HG03575 (cell line): ENCODE measurements at regions not wholly inside any gene's neighbourhood (a gene's known extent, or its start where the extent isn't known, plus 50 kb on each side); places are given as distances from the start of the nearest gene placed in this dataset.

ENCODE experiments used
- ATAC-seq: cut with Tn5 transposase; IDR thresholded peaks from one replicate; pipeline ENCODE4 v1.9.1; 2021; ENCODE audit not compliant: unreplicated experiment, insufficient number of reproducible peaks, low FRiP score; ENCODE audit errors: extremely low read depth

DNA sequence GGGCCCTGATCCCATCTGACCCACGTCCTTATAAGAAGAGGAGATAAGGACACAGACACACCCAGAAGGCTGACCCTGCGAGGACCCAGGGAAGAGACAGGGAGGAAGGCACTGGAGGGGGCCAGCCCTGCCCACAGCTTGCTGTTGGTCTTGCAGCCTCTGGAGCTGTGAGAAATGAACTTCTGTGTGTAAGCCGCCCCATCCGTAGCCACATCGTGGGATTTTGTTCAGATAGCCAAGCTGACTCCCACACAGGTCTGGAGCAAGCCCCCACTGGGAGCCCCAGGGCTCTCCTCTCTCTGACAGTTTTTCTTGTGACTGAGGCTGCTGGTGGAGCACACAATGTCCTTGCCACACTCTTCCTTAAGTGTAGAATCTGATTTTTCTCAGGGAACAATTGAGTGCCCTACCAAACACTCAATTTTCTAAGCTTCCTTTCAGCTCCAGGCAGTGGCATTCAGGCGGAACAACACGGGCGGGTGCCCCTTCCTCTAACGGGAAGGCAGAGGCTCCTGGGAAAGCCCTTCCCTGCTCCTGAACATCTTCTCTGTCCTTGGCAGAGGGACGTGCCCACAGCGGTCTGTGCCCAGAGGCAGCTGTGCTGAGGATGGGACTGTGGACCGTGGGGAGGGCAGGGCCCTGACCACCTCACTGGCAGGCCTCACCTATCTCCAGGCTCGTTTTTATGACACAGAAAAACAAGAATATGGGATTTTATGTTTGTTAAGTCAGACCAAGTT, 160.6 kb upstream of the SHH start:
- ATAC-seq, result no peak

DNA sequence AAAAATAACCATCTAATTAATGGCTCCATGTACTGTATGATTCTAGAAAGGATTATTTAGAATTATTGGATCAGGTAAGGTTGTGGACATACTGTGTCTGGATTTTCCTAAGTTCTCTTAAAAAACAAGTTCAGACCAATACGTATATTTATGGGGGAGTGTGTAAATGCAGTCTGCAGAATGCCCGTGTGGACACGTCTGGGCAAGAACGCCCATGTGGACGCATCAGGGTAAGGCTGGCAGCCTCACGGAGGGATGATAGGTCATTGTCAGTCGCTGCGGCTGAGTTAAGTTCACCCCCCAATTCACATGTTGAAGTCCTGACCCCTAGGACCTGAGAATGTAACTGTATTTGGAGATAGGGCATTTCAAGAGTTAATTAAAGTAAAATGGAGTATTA, 160.0 kb upstream of the SHH start:
- ATAC-seq, result no peak

DNA sequence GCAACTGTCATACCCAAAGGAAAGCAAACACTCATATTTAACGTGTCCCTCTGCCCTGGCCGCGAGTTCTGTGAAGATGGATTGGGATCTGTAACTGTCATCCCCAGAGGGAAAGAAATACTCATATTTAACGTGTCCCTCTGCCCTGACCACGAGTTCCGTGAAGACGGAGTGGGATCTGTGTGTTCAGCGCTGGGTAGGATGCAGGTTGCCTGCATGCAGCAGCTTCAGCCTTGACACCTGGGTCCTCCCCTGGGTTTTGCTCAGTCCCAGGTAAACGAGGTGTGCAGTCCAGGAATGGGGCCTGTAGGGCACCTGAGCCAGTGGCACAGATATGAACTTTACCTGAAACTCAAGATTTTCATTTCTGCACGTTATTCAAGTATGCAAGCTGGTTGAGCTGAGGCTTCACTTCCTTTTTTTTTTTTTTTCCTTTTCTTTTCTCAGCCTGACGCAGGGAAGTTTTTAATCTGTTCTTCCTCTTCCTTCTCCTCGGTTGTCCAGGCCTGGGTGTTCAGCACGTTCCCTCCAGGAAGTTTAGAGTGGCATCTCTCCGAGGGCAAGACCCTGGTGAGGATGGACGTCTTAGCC, 159.0 kb upstream of the SHH start:
- ATAC-seq, result no peak

GRCh38 chr7:155969192-155969929, 157.1 kb upstream of the SHH start:
- ATAC-seq, result no peak

GRCh38 chr7:155965010-155965409, 152.7 kb upstream of the SHH start:
- ATAC-seq, result no peak

GRCh38 chr7:155964543-155964942, 152.3 kb upstream of the SHH start:
- no peak for ATAC-seq

- ATAC-seq, result no peak
These were observed 151.5 kb upstream of the SHH start for GRCh38 chr7:155963771-155964195.

DNA sequence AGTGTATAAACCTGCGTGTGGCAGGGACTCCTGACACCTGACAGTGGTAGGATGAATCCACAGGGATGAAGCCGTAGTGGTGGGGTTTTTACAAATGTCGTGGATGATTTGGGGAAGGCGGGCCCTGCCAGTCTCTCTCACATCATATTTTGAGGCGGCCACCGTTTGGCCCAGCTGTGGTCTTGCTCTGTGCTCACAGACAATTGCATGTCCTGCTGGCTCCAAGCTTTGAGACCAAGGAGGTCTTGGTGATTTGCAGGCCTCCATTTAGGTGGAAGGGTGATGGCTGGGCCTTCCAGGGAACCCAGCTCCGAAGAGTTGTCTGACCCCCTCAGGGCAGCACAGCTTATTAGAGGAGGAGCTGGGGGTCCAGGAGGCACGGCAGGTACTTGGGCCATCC, 151.1 kb upstream of the SHH start:
- ATAC-seq, result no peak

DNA sequence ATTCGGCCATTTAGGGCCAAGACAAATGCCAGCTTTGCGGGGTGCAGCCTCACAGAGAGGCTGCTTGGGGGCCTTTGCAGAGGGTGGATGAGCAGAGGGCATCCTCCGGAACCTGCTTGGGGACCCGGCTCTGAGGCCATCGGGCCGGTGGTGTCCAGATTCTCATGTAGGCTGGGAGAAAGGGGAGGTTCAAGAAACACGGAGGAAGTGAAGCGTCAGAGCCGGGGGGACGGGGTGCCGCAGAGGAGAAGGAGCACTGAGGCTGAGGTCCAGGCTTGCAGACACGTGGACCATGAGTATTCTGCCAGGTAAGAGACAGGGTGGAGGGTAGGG, 150.7 kb upstream of the SHH start:
- ATAC-seq, result no peak

DNA sequence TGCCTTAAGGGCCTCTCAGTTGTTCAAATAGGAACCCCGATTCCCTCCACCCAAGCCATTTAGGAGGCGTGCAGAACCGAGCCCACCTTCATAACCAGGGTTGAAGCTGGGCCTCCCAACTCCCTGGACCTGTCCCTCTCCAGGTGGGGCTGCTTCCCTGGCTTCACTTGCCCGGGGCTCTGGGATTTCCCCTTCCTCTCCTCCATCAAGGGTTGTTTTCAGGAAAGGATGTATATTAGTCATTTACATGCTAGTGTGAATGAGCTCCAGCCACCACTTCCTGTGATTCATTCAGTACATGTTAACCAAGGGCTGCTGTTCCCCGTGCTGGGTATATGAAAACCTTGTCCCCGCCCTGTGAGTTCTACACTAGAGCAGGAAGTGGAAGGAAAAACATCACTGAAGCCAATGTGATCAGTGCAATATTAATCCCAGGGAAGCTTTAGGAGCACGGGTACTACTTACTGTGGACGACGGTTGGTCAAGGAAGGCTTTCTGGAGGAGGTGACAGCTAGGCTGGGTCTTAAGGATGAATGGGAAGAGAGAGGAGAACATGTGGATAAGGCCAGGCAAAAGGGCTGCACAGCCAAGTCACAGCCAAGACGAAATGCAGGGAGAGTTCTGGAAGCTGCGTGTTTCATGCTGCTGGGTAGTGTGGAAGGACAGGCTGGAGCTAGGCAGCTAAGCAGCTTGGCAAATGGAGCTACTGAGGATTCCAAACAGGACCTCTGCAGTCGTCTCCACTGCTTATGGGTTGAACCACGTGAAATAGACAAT, 150.1 kb upstream of the SHH start:
- ATAC-seq, result no peak

DNA sequence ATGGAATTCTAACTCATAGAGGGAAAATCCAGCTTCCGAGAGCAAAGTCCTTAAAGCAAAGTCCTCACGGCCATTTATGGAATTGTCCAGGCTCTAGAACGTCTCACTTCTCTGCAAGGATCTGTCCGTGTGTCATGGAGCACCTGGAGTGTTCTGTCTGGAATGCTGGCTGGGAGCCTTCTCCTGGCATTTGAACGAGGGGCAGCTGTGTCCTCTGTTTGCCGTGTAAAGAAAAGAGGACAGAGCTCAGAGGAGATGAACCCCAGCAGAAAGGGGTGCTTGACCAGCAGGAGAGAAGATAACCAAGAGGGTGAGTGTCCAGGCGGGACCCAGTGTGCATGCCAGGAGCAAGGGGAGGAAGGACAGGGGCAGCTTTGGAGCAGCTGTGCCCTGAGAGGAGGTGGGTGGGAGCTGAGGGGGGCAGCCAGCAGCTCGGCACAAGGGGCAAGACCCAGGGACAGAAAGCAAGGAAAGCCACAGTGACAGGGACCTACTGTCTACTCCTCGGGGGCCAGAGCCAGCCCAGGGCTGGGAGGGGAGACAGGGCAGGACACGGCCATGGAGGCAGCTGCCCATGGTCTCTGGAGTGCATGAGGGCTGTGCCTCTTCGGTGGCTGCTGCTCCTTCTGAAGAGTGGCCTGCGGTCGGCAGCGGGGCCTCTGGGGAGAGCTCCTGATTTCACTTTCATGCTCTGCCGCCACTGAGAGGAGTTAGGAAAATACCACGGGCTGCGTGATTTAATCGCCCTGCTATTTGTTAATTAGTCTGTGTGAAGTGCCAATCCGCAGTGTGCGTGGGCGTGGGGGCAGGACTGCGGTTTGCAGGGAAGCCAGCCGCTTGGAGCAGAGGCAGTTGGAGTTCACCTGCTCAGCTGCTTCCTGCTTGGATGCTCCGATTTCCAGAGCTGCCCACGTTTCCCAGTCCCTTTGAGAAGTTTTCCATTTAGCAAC, 149.3 kb upstream of the SHH start:
- ATAC-seq, result no peak

- no peak for ATAC-seq
These were observed 147.6 kb upstream of the SHH start for GRCh38 chr7:155959894-155960293.

GRCh38 chr7:155956977-155957376, 144.7 kb upstream of the SHH start:
- ATAC-seq, result no peak

GRCh38 chr7:155955367-155955635, 143.0 kb upstream of the SHH start:
- no peak for ATAC-seq

- ATAC-seq, result no peak
These were observed 142.5 kb upstream of the SHH start for GRCh38 chr7:155954550-155955366.

DNA sequence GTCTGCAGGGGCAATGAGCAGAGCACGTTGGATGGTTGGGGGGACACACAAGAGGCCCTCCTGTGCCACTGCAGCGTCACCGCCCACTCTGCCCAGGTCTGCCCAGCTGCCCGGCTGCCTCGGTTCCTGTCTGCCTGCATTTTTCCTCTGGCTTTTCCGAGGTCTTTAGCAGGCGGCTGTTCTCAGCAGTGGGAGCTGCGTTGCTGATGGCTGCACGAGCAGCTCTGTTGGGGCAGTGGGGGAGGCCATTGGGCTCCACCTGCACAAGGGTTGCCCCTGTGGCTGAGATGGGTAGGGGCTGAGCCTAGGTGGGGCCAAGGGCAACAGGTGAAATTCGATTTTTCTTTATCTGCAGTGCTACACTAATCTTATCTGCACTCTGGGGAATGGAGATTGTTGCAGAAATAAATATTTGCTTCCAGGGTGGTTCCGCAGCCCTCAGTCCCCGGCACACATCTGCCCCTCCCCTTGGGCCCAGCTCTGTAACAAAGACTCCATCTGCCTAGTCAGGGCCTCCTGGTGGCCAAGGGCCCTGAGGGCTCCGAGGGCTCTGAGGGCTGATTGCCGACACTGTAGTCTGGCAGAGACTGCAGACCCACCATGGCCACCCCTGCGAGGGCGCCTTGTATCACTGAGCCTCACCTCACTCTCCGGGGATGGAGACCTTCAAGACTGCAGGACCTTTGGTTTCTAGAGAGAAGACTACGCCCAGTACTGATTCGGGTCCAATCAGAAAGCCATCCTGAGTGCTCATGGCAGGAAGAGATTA, 141.7 kb upstream of the SHH start:
- ATAC-seq, result no peak

GRCh38 chr7:155953501-155953778, 141.2 kb upstream of the SHH start:
- no peak for ATAC-seq
